Spleen (tissue), 7 donors: ENCODE measurements at regions not wholly inside any gene's neighbourhood (a gene's known extent, or its start where the extent isn't known, plus 50 kb on each side); places are given as distances from the start of the nearest gene placed in this dataset.

Source experiments
- POLR2AphosphoS5 ChIP-seq, 3 donors: sonication (generic); formaldehyde crosslinking; IDR thresholded peaks; one replicate each; pipeline ENCODE4 v1.5.1; 2017; ENCODE audit warnings: antibody characterized with exemption in 3 of 3
- TF ChIP-seq, protein P1 (sequence below), 11 experiments: fragments of 200-600 bp in 7 of 11; fragments of 450-650 bp in 4 of 11; sonication (generic) in 4 of 11; IDR thresholded peaks in 8 of 11; conservative IDR thresholded peaks in 3 of 11; 1 replicate in 7 of 11; 2 replicates in 4 of 11; pipeline versions ENCODE4 v1.4.0 to v1.8.0; 2016 to 2021; ENCODE audit warnings: antibody characterized with exemption in 11 of 11, inconsistent platforms in 4 of 11, mild to moderate bottlenecking in 1 of 11
- donor health status: DM: no; HTN: no; CAD: no; lungs with moderate emphysema.
- donor health status: DM: no; HTN: no; CAD: no.
- donor health status: DM: no; HTN: no; CAD: no.

DNA sequence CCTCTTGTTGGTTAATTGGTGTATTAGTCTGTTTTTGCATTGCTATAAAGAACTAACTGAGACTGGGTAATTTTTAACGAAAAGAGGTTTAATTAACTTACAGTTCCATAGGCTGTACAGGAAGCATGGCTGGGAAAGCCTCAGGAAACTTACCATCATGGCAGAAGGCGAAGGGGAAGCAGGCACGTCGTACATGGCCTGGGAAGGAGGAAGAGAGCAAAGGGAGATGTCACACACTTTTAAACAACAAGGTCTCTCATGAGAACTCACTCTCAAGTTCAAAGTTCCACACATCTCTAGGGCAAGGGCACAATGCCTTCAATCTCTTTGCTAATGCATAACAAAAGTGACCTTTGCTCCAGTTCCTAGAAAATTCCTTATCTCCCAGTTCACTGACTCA lies 125.0 kb upstream of the IRX5 start:
- no peak for TF ChIP-seq POLR2AphosphoS5 (IDR thresholded peaks at IDR 0.05)
- TF ChIP-seq, protein P1, sequence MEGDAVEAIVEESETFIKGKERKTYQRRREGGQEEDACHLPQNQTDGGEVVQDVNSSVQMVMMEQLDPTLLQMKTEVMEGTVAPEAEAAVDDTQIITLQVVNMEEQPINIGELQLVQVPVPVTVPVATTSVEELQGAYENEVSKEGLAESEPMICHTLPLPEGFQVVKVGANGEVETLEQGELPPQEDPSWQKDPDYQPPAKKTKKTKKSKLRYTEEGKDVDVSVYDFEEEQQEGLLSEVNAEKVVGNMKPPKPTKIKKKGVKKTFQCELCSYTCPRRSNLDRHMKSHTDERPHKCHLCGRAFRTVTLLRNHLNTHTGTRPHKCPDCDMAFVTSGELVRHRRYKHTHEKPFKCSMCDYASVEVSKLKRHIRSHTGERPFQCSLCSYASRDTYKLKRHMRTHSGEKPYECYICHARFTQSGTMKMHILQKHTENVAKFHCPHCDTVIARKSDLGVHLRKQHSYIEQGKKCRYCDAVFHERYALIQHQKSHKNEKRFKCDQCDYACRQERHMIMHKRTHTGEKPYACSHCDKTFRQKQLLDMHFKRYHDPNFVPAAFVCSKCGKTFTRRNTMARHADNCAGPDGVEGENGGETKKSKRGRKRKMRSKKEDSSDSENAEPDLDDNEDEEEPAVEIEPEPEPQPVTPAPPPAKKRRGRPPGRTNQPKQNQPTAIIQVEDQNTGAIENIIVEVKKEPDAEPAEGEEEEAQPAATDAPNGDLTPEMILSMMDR (IDR thresholded peaks at IDR 0.05 in 8 of 11, conservative IDR thresholded peaks at IDR 0.05 in 3 of 11) = no peak
